K562 (cell line): ENCODE measurements at regions not wholly inside any gene's neighbourhood (a gene's known extent, or its start where the extent isn't known, plus 50 kb on each side); places are given as distances from the start of the nearest gene placed in this dataset.

Experiments used
- ATAC-seq: fragments of 200-7000 bp; cut with Tn5 transposase; 3 replicates; pipeline ENCODE4 v1.9.1; 2020; ENCODE audit warnings: moderate library complexity
- BruUV-seq: library from RNA; stranded (reverse); fragments of 400-500 nt; replicated peaks from 2 replicates; lab custom pipeline; 2021; lab: Mats Ljungman, UMichigan
- CTCF ChIA-PET: fragments of 300-600 bp; formaldehyde crosslinking; extraction: SDS; loops from one replicate; lab custom pipeline; 2021; ENCODE audit warnings: low intra/inter-chr PET ratio; lab: Yijun Ruan, JAX
- POLR2A ChIA-PET: fragments of 300-600, 350-650 bp; sonication (Branson Sonifier 250); formaldehyde crosslinking; extraction: SDS; loops from one replicate; lab custom pipeline; 2021; ENCODE audit warnings: antibody characterized with exemption, inconsistent platforms; lab: Yijun Ruan, JAX
- DNase-seq, 4 experiments: peaks; one replicate each; pipeline versions ENCODE4 v3.0.0 to v3.0.0-alpha.2; 2011 to 2018; ENCODE audit warnings: low spot score in 3 of 4, mixed read lengths in 3 of 4; ENCODE audit errors: extremely low read depth in 1 of 4
- FAIRE-seq: peaks from 2 replicates; lab custom pipeline; 2011; peaks lifted over from hg19 to GRCh38; lab: Jason Lieb, UNC
- H2AFZ ChIP-seq: 2 replicates; pipeline ENCODE4 v1.6.0; 2011; ENCODE audit warnings: low read depth, low read length, control low read depth, inconsistent platforms
- H3K27ac ChIP-seq: fragments of 200-600 bp; 3 replicates; pipeline ENCODE4 v1.8.0; 2011; ENCODE audit warnings: low read depth, mild to moderate bottlenecking, control low read depth, inconsistent platforms, low read length, moderate library complexity, mixed read lengths; ENCODE audit errors: extremely low read depth
- H3K27me3 ChIP-seq, 2 experiments: fragments of 300-600 bp in 1 of 2; 2 replicates in 1 of 2; 3 replicates in 1 of 2; pipeline versions ENCODE4 v1.6.0 to v1.8.0; 2011; ENCODE audit warnings: inconsistent platforms in 2 of 2, low read length in 2 of 2, mild to moderate bottlenecking in 1 of 2, mixed read lengths in 1 of 2, moderate library complexity in 1 of 2; ENCODE audit not compliant: control insufficient read depth in 2 of 2, insufficient read depth in 2 of 2
- H3K36me3 ChIP-seq: fragments of 300-600 bp; 3 replicates; pipeline ENCODE4 v1.8.0; 2011; ENCODE audit warnings: mild to moderate bottlenecking, low read length, inconsistent platforms; ENCODE audit not compliant: control insufficient read depth, insufficient read depth
- H3K4me1 ChIP-seq, 2 experiments: fragments of 200-600 bp in 1 of 2; replicated peaks in 1 of 2; 2 replicates in 1 of 2; 3 replicates in 1 of 2; pipeline versions ENCODE4 v1.5.1 to v1.8.0; 2011; ENCODE audit warnings: inconsistent platforms in 2 of 2, low read length in 2 of 2, mild to moderate bottlenecking in 1 of 2, mixed read lengths in 1 of 2, moderate library complexity in 1 of 2; ENCODE audit not compliant: control insufficient read depth in 2 of 2, insufficient read depth in 2 of 2
- H3K4me2 ChIP-seq: 2 replicates; pipeline ENCODE4 v1.6.1; 2011; ENCODE audit warnings: low read length, control low read depth, inconsistent platforms, mixed read lengths; ENCODE audit not compliant: insufficient read depth
- H3K4me3 ChIP-seq: fragments of 200-600 bp; sonication (generic), shearing (Covaris generic); 2 replicates; pipeline ENCODE4 v1.5.1; 2016; ENCODE audit warnings: control low read depth, inconsistent platforms
- H3K79me2 ChIP-seq: fragments of 200-600 bp; 3 replicates; pipeline ENCODE4 v1.8.0; 2011; ENCODE audit warnings: low read length, inconsistent platforms; ENCODE audit not compliant: control insufficient read depth, insufficient read depth
- H3K9ac ChIP-seq, 2 experiments: 2 replicates each; pipeline versions ENCODE4 v1.6.0 to v1.6.1; 2011; ENCODE audit warnings: low read depth in 2 of 2, low read length in 2 of 2, control low read depth in 1 of 2, inconsistent platforms in 1 of 2, mild to moderate bottlenecking in 1 of 2, mixed read lengths in 1 of 2; ENCODE audit not compliant: insufficient read depth in 1 of 2
- H3K9me1 ChIP-seq: one replicate; pipeline ENCODE4 v1.6.0; 2011; ENCODE audit warnings: inconsistent platforms, mild to moderate bottlenecking, low read length, moderate library complexity; ENCODE audit not compliant: control insufficient read depth, insufficient read depth
- H3K9me3 ChIP-seq: replicated peaks from 2 replicates; pipeline ENCODE4 v1.5.1; 2011; ENCODE audit warnings: low read depth, low read length, inconsistent platforms; ENCODE audit not compliant: control insufficient read depth, insufficient read depth
- H4K20me1 ChIP-seq: replicated peaks from 2 replicates; pipeline ENCODE4 v1.6.1; 2011; ENCODE audit warnings: low read length, inconsistent platforms, mixed read lengths; ENCODE audit not compliant: control insufficient read depth, insufficient read depth
- ARID1B ChIP-seq: fragments of 450-650 bp; IDR thresholded peaks from 2 replicates; pipeline ENCODE4 v1.6.1; 2016; ENCODE audit warnings: antibody characterized with exemption, mild to moderate bottlenecking, inconsistent platforms
- CHD2 ChIP-seq: IDR thresholded peaks from 2 replicates; pipeline ENCODE4 v1.6.1; 2011; ENCODE audit warnings: low read depth, low read length
- E4F1 ChIP-seq: fragments of 250-450 bp; sonication (Bioruptor Pico); IDR thresholded peaks from 2 replicates; pipeline ENCODE4 v1.5.0; 2021; ENCODE audit warnings: mild to moderate bottlenecking, borderline replicate concordance
- ILK ChIP-seq: fragments of 450-650 bp; IDR thresholded peaks from 2 replicates; pipeline ENCODE4 v1.6.1; 2016; ENCODE audit warnings: missing genetic modification characterization, low read depth, mild to moderate bottlenecking, missing compliant biosample characterization, moderate library complexity, borderline replicate concordance
- NFYB ChIP-seq: IDR thresholded peaks from 2 replicates; pipeline ENCODE4 v1.6.1; 2011; ENCODE audit warnings: mild to moderate bottlenecking, moderate library complexity; ENCODE audit not compliant: insufficient read length; ENCODE audit errors: extremely low read depth
- SRSF7 ChIP-seq: fragments of 200-400 bp; formaldehyde crosslinking; optimal IDR thresholded peaks from 2 replicates; pipeline ENCODE3; 2017; ENCODE audit warnings: mild to moderate bottlenecking, low read depth, low read length
- TCF7 ChIP-seq: sonication (generic); IDR thresholded peaks from 2 replicates; pipeline ENCODE4 v1.6.1; 2016; ENCODE audit warnings: antibody characterized with exemption, borderline replicate concordance
- ZBTB40 ChIP-seq, 2 experiments: fragments of 450-650 bp in 1 of 2; sonication (generic) in 1 of 2; formaldehyde crosslinking in 1 of 2; IDR thresholded peaks; 2 replicates each; pipeline versions ENCODE4 v1.7.1 to v1.9.0; 2016 to 2022; ENCODE audit warnings: inconsistent platforms in 1 of 2, mild to moderate bottlenecking in 1 of 2, missing genetic modification reagents in 1 of 2
- ZNF146 ChIP-seq: IDR thresholded peaks from one replicate; pipeline ENCODE4 v1.6.1; 2018; ENCODE audit warnings: missing compliant biosample characterization; ENCODE audit not compliant: unreplicated experiment
- WGBS: fragments of 100-300 bp; shearing (Covaris generic); methylation state at CpG from one replicate; pipeline ENCODE4 v1.1.6; 2016; ENCODE audit warnings: low coverage, mixed read lengths; ENCODE audit not compliant: insufficient coverage; ENCODE audit errors: missing lambda C conversion rate; 5-methylcytosine and 5-hydroxymethylcytosine counted together
- in situ Hi-C: fragments of 300-500 bp; cut with MboI; formaldehyde crosslinking; loops from 4 replicates; pipeline ENCODE4 v1.15.0; 2018; ENCODE audit warnings: inconsistent platforms, mixed read lengths
- intact Hi-C: fragments of 100-400 bp; cut with micrococcal nuclease; formaldehyde crosslinking; loops from 2 replicates; pipeline ENCODE4 v1.14.2; 2022

- no peak for DNase-seq
- H3K4me2 ChIP-seq: no peak overlapping the region
- BruUV-seq: no TSS peak
- H2AFZ ChIP-seq: no peak overlapping the region
- no peak for ATAC-seq
- 15% methylated on average over 2 of the region's 2 CpGs for WGBS
- ChIA-PET POLR2A (no interaction called here), CTCF (no interaction called here)
- in situ Hi-C loops (no loop called here), intact Hi-C loops (no loop called here)
- 0 out of 5 replicates have a peak, but pooled peaks cover 0 to 2% of the 10 kb centered on the region in 2 experiments for H3K4me1 ChIP-seq
- H3K27ac ChIP-seq: no peak overlapping the region
- FAIRE-seq: no peak
- H3K9me1 ChIP-seq: no peaks in the 10 kb centered on the region
- peaks cover 34 to 73% of the 10 kb centered on the region in 2 experiments for H3K27me3 ChIP-seq
- H3K36me3 ChIP-seq: no peaks in the 10 kb centered on the region
- H3K9me3 ChIP-seq: no peaks in the 10 kb centered on the region
- H4K20me1 ChIP-seq: no peaks in the 10 kb centered on the region
- TF ChIP-seq E4F1 (no peak), ZBTB40 (IDR thresholded peaks at IDR 0.05) (no peak), ZBTB40 (CRISPR knock-in tag; IDR thresholded peaks at IDR 0.05) (no peak), CHD2 (no peak), SRSF7 (no peak), ILK (tag) (no peak), TCF7 (no peak), NFYB (no peak), ARID1B (no peak), ZNF146 (CRISPR knock-in tag) (no peak)
- TF ChIP-seq, all 486 proteins: peak for 0
- Histone ChIP-seq H3K4me3 (no peak overlapping the region), H3K9ac (no peak overlapping the region), H3K79me2 (no peaks in the 10 kb centered on the region)
These were observed 106.6 kb upstream of the KLF14 start for GRCh38 chr7:130840599-130840998.
